Stimulated activated memory B cell treated with anti-CD40 and anti-IgM and Interleukin-4, amounts not matched to agents 10 μg/mL and 1 μg/mL and 100 μg/mL, for 72 hours (primary cell): ENCODE measurements at regions not wholly inside any gene's neighbourhood (a gene's known extent, or its start where the extent isn't known, plus 50 kb on each side); places are given as distances from the start of the nearest gene placed in this dataset.

Experiments
- ATAC-seq: fragments of 150-1000 bp; cut with Tn5 transposase; 2 replicates; pipeline ENCODE4 v1.10.0; 2021
- H3K27ac Mint-ChIP-seq: one replicate; pipeline ENCODE4 v1.8.0; 2022; ENCODE audit warnings: mild to moderate bottlenecking, mixed read lengths
- H3K27me3 Mint-ChIP-seq: one replicate; pipeline ENCODE4 v1.8.0; 2022; ENCODE audit warnings: mixed read lengths
- H3K36me3 Mint-ChIP-seq: one replicate; pipeline ENCODE4 v1.8.0; 2022; ENCODE audit warnings: mixed read lengths
- H3K4me1 Mint-ChIP-seq: one replicate; pipeline ENCODE4 v1.8.0; 2022; ENCODE audit warnings: mixed read lengths
- H3K4me3 Mint-ChIP-seq: one replicate; pipeline ENCODE4 v1.8.0; 2022; ENCODE audit warnings: mild to moderate bottlenecking, moderate library complexity, mixed read lengths
- H3K9me3 Mint-ChIP-seq: one replicate; pipeline ENCODE4 v1.8.0; 2022; ENCODE audit warnings: mixed read lengths

DNA sequence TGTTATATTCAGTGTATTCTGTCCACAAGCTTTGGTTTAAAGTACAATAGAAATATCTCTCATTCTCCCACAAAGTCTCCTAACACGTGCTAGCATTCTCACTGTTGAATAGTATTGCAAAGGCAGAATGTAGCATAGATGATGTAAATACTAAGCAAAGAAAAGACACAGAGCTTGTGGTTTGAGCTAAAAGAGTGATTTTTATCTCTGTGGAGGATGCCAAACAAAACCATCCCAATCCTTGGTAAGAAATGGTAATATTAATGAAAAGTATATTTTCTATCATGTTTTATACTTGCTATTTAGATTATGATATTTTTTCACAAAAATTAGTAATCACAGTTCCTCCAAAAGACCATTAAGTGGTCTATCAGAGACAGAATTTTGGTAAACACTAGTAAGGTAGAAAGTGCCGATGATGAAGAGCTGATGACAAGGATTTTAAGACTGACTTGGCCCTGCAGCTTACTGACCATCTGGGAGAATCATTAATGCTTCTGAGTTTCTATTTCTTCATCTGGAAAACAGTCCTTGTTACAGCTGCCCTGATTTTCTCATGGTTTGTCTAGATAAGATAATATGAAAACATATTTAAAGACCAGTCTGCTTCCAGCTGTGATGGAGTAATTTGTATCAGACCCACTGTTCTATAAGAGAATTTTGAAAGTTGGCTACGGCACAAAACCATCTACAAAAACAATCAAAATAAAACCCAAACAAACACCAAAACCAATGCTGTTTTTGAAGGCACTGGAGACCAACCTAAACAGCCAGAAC lies 510.2 kb downstream of the SPATA31D1 start:
- H3K4me3 Mint-ChIP-seq = no peak overlapping the region
- H3K27ac Mint-ChIP-seq = no peak overlapping the region
- ATAC-seq = no peak
- no peaks in the 10 kb centered on the region for H3K9me3 Mint-ChIP-seq
- peaks cover 9% of the 10 kb centered on the region for H3K27me3 Mint-ChIP-seq
- no peaks in the 10 kb centered on the region for H3K4me1 Mint-ChIP-seq
- H3K36me3 Mint-ChIP-seq = no peaks in the 10 kb centered on the region

DNA sequence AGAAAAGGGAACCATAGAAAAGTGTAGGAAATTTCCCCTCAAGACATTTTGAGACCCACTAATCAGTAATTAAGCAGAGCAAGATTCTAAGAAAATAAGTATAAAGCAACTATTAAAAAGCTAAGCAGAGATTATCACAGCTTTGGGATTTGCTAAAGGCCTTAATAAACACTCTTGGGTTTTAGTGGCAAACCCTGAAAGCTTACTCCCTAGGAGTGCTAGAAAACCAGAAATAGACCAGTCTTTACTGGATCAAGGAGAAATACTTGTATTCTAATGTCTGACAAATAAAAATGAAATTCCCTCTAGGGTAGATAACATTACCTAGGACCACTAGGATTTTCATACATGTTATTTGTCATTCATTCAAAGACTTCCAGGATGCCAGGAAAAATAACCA lies 510.8 kb downstream of the SPATA31D1 start:
- Mint-ChIP-seq H3K27ac (no peak overlapping the region), H3K4me1 (no peaks in the 10 kb centered on the region), H3K36me3 (no peaks in the 10 kb centered on the region), H3K27me3 (peaks cover 12% of the 10 kb centered on the region), H3K4me3 (no peak overlapping the region), H3K9me3 (peaks cover 1% of the 10 kb centered on the region)
- no peak for ATAC-seq

DNA sequence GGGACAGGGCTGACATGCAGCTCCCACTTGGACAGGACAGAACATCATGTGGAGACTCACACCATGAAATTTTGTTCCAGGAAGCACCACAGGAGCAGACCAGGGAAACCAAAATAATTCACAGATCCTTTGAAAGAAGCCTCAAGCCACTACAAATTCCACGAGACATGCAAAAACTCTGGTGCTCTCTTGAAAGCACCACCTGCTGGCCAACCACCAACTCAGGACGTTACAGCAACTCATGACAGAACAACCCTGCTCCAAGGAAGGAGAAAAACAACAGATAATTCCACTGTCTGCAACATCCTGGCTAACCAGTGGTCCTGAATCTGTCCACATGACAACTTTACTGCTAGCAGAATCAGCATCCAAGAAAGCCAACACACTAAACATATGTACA lies 516.0 kb downstream of the SPATA31D1 start:
- no peak for ATAC-seq
- Mint-ChIP-seq H3K9me3 (peaks cover 13% of the 10 kb centered on the region), H3K36me3 (peaks cover 8% of the 10 kb centered on the region), H3K4me1 (no peaks in the 10 kb centered on the region), H3K4me3 (no peak overlapping the region), H3K27me3 (peaks cover 12% of the 10 kb centered on the region), H3K27ac (no peak overlapping the region)

DNA sequence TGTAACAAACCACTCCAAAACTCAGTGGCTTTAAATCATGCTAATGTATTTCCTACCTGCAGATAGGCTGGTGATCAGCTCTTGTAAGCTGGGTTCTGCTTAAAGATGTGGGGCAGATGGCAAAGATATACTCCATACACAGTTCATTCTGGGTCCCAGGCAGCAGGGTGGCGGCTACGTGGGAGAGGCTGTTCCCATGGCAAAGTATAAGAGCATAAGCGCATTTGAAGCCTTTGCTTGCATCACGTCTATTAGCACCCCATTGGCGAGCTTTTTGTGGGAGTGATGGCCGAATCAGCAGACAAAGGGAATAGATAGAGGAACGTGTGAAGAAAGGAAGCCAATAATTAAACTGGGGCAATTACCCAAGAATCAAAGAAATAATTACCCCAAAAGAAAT lies 523.1 kb downstream of the SPATA31D1 start:
- Mint-ChIP-seq H3K4me1 (no peaks in the 10 kb centered on the region), H3K27me3 (no peaks in the 10 kb centered on the region), H3K9me3 (peaks cover 6% of the 10 kb centered on the region), H3K27ac (no peak overlapping the region), H3K4me3 (no peak overlapping the region), H3K36me3 (no peaks in the 10 kb centered on the region)
- ATAC-seq = no peak

DNA sequence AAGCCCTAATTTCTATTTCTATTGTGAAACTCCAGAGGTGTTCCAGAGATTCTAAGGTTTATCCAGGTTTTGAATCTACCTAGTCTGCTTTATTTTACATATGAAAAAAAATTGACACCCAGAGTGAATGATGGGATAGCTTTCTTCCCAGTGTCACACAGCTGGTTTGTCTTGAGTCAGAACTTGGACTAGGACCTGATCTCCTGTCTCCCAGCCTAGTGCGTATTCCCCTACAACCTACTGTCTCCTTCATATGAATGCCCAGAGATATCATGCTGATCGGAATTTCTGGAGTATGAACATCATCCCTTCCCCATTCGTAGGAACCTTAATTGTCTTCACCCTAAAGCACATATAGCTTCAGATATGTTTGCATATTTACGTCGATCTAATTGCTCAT lies 524.2 kb downstream of the SPATA31D1 start:
- no peak for ATAC-seq
- Mint-ChIP-seq H3K27ac (no peak overlapping the region), H3K9me3 (peaks cover 2% of the 10 kb centered on the region), H3K27me3 (no peaks in the 10 kb centered on the region), H3K36me3 (no peaks in the 10 kb centered on the region), H3K4me1 (no peaks in the 10 kb centered on the region), H3K4me3 (no peak overlapping the region)

DNA sequence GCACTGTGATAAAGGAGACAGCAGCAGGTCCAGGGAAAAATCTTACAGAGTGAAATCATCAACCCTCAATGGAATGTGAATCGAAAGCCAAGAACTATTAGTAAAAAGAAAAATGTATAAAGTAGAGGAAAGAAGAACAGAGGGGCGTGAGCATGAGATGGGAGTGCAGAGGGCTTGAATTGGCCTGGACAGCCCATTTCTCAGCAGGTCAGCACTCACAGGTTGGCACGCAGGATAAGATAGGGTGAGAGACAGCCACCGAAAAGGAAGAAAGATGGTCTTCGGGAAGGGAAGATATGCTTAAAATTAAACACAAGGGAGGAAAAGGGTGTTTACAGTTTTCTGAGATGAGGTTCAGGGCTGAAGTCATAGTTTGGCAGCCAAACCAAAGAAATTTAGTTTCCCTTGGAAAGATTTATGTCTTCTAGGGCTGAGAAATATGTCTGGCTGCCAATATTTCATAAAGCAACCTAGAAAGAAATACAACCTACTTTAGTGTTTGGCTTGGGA lies 524.7 kb downstream of the SPATA31D1 start:
- ATAC-seq = no peak
- Mint-ChIP-seq H3K4me3 (no peak overlapping the region), H3K27ac (no peak overlapping the region), H3K4me1 (no peaks in the 10 kb centered on the region), H3K9me3 (peaks cover 2% of the 10 kb centered on the region), H3K27me3 (no peaks in the 10 kb centered on the region), H3K36me3 (no peaks in the 10 kb centered on the region)

DNA sequence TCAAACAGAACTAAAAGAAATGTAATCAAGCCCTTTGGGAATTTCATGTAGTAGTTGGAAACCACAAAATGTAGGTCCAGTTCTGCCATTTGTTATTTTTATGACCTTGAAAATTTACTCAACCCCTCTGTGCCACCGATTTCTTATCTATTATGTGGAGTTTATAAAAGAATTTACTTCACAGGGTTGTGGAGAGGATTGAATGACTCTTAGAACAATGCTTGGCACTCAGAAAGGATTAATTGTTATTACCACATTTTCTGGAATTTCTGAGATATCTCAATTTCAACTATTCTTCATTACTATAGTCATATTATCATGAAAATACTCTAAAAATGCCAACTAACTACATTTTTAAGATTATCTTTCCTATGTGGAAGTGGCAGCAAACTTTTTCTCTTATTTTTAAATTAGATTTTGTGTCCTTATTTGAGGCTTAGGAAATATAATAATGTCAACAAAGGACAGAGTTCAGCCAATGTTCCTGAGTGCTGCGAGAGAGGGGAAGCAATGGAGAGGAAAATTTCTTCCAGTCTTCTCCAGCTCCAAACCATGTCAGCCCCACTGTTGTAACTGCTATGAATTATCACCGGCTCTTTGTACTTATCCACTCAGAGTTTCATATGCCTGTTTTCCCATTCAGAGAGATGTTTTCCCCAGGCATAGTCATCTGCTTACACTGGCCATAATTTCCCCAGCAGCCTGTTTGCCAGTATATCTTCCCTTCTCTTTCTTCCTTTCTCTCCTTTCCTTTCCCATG lies 525.6 kb downstream of the SPATA31D1 start:
- H3K4me3 Mint-ChIP-seq = no peak overlapping the region
- no peak for ATAC-seq
- H3K27me3 Mint-ChIP-seq = no peaks in the 10 kb centered on the region
- no peaks in the 10 kb centered on the region for H3K36me3 Mint-ChIP-seq
- H3K9me3 Mint-ChIP-seq = peaks cover 2% of the 10 kb centered on the region
- no peak overlapping the region for H3K27ac Mint-ChIP-seq
- no peaks in the 10 kb centered on the region for H3K4me1 Mint-ChIP-seq

DNA sequence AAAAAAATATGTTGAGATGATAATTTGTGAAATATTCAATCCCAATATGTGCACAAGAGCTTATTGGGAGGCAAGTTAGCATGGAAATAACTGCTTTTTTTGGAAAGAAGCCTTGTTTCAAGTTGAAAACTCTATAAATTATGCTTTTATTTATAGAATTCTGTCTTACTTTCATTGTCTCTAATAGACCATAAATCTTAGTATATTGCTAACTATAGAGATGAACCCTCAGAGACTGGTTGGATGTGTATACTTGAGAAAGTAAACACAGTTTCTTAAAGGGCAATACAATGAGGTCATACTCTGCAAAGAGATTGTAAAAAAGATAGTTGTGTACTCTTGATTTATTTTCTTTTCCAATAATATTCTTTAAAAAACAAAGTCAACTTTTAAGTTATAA lies 530.3 kb downstream of the SPATA31D1 start:
- Mint-ChIP-seq H3K9me3 (no peaks in the 10 kb centered on the region), H3K27ac (no peak overlapping the region), H3K4me1 (no peaks in the 10 kb centered on the region), H3K36me3 (no peaks in the 10 kb centered on the region), H3K4me3 (no peak overlapping the region), H3K27me3 (no peaks in the 10 kb centered on the region)
- no peak for ATAC-seq

DNA sequence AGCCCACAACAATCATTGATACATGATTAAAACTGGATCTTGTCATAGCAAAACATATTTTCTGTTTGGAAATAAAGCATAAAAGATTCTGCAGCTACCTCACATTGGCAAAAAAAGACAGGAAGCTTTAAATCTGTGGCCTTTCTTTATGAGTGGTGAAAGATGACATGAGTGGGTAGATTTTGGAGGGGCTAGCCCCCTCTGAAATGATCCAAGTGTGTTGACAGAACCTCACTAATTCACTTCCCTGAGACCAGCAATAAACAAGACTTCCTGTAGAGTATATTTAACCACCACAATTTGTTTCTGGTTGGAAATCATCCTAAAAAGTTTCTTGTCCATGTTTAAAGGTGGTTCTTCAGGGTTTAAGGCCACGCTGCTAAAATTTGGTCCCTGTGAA lies 530.8 kb downstream of the SPATA31D1 start:
- Mint-ChIP-seq H3K4me3 (no peak overlapping the region), H3K4me1 (no peaks in the 10 kb centered on the region), H3K27ac (no peak overlapping the region), H3K27me3 (no peaks in the 10 kb centered on the region), H3K36me3 (no peaks in the 10 kb centered on the region), H3K9me3 (no peaks in the 10 kb centered on the region)
- ATAC-seq = no peak

DNA sequence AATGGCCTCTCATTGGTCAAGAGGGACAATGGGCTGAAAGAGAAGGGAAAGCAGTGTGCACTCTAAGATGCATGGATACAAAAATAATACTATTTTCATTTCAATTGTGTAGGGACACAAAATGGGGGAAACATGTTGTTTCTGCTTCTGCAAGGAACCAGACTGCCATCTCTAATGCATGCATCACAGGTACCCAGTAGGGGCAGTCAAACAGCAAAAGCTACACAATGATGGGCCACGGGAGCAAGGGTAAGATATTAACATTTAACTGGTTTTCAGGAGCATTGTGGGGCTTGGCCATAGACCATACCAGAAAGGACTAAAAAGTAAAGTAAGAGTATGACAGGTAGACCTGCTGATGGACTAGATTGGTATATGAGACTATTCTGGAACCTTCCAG lies 535.8 kb downstream of the SPATA31D1 start:
- ATAC-seq = no peak
- H3K27ac Mint-ChIP-seq = no peak overlapping the region

DNA sequence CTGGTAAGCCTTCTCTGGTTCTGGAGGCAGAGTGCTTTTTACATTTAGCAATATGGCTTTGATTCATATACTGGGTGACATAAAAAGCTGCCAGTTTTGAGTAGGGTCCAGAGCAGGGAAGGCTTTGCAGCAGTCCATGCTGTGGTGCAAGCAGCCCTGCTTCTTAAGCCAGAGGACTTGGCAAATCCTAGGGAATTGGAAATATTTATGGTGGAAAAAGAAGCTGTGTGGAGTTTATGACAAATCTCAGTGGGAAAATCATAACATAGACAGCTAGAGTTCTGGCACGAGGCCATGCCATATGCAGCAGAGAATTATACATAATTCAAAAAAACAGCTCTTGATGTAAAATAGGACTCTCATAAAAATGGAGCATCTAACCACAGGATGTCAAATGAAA lies 536.4 kb downstream of the RASEF start:
- Mint-ChIP-seq H3K4me1 (no peaks in the 10 kb centered on the region), H3K9me3 (peaks cover 11% of the 10 kb centered on the region), H3K27ac (no peak overlapping the region), H3K27me3 (no peaks in the 10 kb centered on the region), H3K36me3 (no peaks in the 10 kb centered on the region), H3K4me3 (no peak overlapping the region)
- no peak for ATAC-seq

More for the DNA sequence above, 535.8 kb downstream of the SPATA31D1 start:
- H3K4me3 Mint-ChIP-seq = no peak overlapping the region
- peaks cover 11% of the 10 kb centered on the region for H3K9me3 Mint-ChIP-seq
- H3K36me3 Mint-ChIP-seq = no peaks in the 10 kb centered on the region
- H3K4me1 Mint-ChIP-seq = no peaks in the 10 kb centered on the region
- no peaks in the 10 kb centered on the region for H3K27me3 Mint-ChIP-seq

DNA sequence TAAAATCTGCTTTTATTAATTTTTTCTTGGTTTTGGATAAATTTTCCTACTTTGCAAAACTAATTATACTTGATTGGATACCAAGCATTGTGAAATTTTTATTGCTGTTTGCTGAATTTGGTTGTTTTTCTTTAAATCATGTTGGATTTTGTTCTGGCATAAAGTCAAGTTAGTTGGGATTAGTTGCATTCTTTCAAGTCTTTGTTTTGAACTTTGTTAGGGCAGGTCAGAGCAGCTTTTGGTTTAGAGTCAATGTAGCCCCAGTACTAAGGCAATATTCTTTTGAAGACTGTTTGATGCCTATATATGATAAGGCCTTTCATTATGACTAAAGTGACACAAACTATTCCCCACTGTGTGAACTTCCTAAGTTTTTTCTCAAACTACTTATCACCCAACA lies 531.1 kb downstream of the RASEF start:
- Mint-ChIP-seq H3K27me3 (no peaks in the 10 kb centered on the region), H3K9me3 (peaks cover 11% of the 10 kb centered on the region), H3K4me3 (no peak overlapping the region), H3K27ac (no peak overlapping the region), H3K4me1 (no peaks in the 10 kb centered on the region), H3K36me3 (no peaks in the 10 kb centered on the region)
- ATAC-seq = no peak

DNA sequence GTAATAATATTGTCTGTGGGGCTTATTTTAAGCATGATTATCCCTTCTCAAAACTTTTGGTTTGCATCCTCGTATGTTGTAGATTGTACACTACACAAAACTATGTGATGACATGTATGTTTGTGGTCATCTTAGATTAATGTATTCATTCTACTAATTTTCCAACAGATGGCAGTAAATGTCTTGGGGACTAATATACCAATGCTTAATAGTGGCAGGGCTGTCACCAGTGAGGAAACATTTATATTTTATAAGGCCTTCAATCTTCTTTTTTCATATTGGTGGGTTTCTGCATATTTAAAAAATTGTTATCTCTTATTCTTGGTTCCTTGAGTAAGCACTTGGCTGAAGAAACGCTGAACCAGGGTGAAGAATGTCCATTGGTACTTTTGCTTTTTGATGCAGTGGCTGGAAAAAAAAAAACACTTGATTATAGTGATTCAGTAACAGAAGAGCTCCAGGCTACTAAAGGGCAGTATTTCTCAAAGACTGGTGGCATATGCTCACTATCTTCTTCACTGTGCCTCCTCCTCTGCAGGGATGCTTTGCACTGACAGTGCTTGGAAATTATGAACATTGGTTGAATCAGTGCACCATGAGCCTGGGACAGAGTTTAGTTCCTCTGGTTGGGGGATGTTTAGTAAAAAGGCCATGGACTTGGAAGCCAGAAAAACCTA lies 530.3 kb downstream of the RASEF start:
- no peak overlapping the region for H3K4me3 Mint-ChIP-seq
- no peak overlapping the region for H3K27ac Mint-ChIP-seq
- no peaks in the 10 kb centered on the region for H3K4me1 Mint-ChIP-seq
- no peak for ATAC-seq
- no peaks in the 10 kb centered on the region for H3K36me3 Mint-ChIP-seq
- no peaks in the 10 kb centered on the region for H3K27me3 Mint-ChIP-seq
- H3K9me3 Mint-ChIP-seq = peaks cover 4% of the 10 kb centered on the region

DNA sequence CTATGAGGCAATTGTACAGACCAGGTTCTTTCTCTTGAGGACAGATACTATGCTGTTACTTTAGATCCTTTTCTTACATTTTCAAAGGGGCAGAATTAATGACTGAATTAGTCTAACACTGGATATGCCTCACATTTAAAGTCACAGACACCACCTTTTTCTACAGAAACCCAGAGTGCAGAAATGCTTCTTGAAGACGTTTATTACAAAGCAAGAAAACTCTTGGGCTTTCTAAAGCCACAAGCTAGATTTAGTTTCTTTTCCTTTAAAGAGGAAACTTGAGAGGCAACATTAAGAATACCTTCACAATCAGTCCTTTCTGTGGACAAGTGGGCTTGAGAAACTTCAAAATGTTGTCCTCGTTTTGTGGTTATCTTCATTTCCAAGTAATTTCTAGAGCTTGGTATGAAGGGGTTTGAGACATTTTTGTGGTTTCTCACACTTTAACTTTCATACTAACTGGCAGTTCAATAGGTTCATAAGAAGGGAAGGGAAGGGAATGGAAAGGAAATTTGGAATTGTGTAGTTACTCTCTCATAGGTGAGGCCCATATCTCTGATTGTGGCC lies 527.4 kb downstream of the RASEF start:
- Mint-ChIP-seq H3K27ac (no peak overlapping the region), H3K4me3 (no peak overlapping the region), H3K27me3 (no peaks in the 10 kb centered on the region), H3K36me3 (no peaks in the 10 kb centered on the region), H3K4me1 (no peaks in the 10 kb centered on the region), H3K9me3 (no peaks in the 10 kb centered on the region)
- no peak for ATAC-seq

DNA sequence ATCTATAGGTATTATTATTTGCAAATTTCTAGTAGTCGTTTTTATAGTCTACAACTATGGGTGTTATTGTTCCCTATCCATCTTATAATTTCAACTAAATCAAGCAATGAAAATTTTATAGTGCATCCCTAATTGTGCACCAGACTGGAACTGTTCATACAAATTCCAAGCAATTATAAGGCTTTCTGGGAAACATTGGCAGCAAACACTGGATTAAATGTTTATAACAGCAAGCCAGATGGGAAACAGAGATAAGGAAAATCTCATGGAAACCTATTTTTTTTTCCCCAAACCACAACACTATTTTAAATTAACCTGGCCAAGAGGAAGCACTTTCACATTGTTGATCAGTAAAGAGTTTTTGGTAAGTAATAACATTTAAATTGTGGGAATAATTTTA lies 524.3 kb downstream of the RASEF start:
- no peak overlapping the region for H3K27ac Mint-ChIP-seq
- H3K9me3 Mint-ChIP-seq = no peaks in the 10 kb centered on the region
- H3K36me3 Mint-ChIP-seq = no peaks in the 10 kb centered on the region
- no peaks in the 10 kb centered on the region for H3K27me3 Mint-ChIP-seq
- no peaks in the 10 kb centered on the region for H3K4me1 Mint-ChIP-seq
- ATAC-seq = no peak
- H3K4me3 Mint-ChIP-seq = no peak overlapping the region
